ENCODE measurements at regions not wholly inside any gene's neighbourhood (a gene's known extent, or its start where the extent isn't known, plus 50 kb on each side); places are given as distances from the start of the nearest gene placed in this dataset.

DNA sequence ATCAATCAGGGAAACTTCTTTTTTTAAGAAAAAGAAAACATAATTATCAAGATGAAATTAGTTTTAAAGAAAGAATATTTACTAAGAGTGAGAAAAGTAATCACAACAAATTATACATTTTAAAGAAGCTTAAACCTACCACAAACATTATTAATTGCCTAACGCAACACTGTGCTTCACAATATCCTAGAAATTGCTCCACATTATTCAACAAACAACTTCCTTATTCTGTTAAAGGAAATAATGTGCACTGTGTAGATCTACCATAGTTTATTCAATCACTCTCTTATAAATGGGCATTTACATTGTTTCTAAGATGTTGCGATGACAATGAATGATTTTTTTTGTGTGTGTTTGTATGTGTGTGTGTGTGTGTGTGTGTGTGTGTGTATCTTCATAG lies 525.9 kb upstream of the KCNMB2 start:
- Histone ChIP-seq H3K27ac (ENCODE audit: low read depth, low read length) (no peak overlapping the region), H3K27me3 (ENCODE audit: control insufficient read depth in 1 of 2, insufficient read depth in 2 of 2, low read length in 2 of 2) (no peaks in the 10 kb centered on the region), H3K4me3 (ENCODE audit: low read depth in 1 of 2, low read length in 2 of 2) (no peak overlapping the region), H3K9ac (ENCODE audit: low read depth in 1 of 2, low read length in 2 of 2) (no peak overlapping the region), H3K36me3 (ENCODE audit: control insufficient read depth in 1 of 2, insufficient read depth in 2 of 2, low read length in 2 of 2) (no peaks in the 10 kb centered on the region), H3K4me1 (ENCODE audit: control insufficient read depth in 1 of 2, insufficient read depth in 2 of 2, low read length in 2 of 2) (no peaks in the 10 kb centered on the region), H3K9me3 (ENCODE audit: control insufficient read depth in 1 of 2, low read length in 2 of 2) (no peaks in the 10 kb centered on the region)

DNA sequence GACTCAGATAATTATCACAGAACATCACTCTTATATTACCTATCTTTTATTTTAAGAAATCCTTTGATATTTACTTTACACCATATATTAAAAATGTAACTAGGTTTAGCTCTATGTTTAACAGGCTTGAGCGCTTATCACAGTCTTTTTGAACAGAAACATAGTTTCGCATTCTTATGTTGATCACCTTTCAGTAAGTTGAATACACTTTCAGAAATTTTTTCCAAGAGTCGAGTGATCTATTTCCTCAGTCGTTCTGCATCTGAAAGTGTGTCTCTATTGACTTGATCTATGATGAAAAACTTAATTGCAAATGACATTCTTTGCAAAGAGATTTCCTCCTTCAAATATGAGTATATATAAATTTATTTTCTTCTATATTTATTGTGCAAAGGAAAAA lies 516.6 kb upstream of the KCNMB2 start:
- no peaks in the 10 kb centered on the region for H3K36me3 ChIP-seq (ENCODE audit: control insufficient read depth in 1 of 2, insufficient read depth in 2 of 2, low read length in 2 of 2)
- no peaks in the 10 kb centered on the region for H3K9me3 ChIP-seq (ENCODE audit: control insufficient read depth in 1 of 2, low read length in 2 of 2)
- H3K4me3 ChIP-seq (ENCODE audit: low read depth in 1 of 2, low read length in 2 of 2), result no peak overlapping the region
- H3K27me3 ChIP-seq (ENCODE audit: control insufficient read depth in 1 of 2, insufficient read depth in 2 of 2, low read length in 2 of 2), result no peaks in the 10 kb centered on the region
- H3K27ac ChIP-seq (ENCODE audit: low read depth, low read length), result no peak overlapping the region
- H3K4me1 ChIP-seq (ENCODE audit: control insufficient read depth in 1 of 2, insufficient read depth in 2 of 2, low read length in 2 of 2), result no peaks in the 10 kb centered on the region
- no peak overlapping the region for H3K9ac ChIP-seq (ENCODE audit: low read depth in 1 of 2, low read length in 2 of 2)

DNA sequence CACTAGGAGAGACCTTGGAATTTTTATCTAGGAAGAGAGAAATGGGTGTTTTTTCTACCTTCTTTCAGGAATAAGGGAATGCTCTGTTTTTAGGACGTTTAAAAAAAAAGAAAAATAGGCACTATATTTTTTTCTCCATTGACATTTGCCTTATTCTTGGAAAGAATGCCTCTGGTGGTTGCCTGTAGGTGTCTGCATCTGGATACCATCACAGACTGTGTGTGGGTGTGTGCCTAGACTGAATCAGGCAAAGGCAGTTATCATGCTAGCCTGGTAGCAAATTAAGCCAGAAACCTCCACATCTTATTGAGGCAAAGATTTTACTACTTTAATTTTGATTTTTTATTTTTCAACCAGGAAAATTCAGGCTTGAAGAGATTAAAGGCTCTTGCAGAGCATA lies 513.6 kb upstream of the KCNMB2 start:
- no peak overlapping the region for H3K9ac ChIP-seq (ENCODE audit: low read depth in 1 of 2, low read length in 2 of 2)

DNA sequence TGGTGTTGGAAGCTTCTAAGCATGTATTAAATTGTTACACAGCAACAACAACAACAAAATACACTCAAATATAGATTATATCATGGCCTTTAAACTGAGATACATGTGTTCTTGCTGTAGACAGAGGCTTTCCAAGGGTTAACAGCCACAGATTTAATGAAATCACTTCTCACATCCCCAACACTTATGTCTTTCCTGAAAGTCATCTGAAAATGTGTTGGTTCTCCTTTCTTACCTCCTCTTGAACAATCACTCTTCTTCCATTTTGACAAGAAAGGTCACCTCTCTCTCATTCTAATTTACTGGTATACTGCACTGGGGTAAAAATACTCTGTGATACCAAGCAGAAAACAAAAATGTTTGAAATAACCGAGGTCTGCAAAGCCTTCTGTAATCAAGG lies 507.3 kb upstream of the KCNMB2 start:
- no peaks in the 10 kb centered on the region for H3K9me3 ChIP-seq (ENCODE audit: control insufficient read depth in 1 of 2, low read length in 2 of 2)
- no peak overlapping the region for H3K27ac ChIP-seq (ENCODE audit: low read depth, low read length)
- no peak overlapping the region for H3K9ac ChIP-seq (ENCODE audit: low read depth in 1 of 2, low read length in 2 of 2)
- H3K27me3 ChIP-seq (ENCODE audit: control insufficient read depth in 1 of 2, insufficient read depth in 2 of 2, low read length in 2 of 2), result no peaks in the 10 kb centered on the region
- no peaks in the 10 kb centered on the region for H3K4me1 ChIP-seq (ENCODE audit: control insufficient read depth in 1 of 2, insufficient read depth in 2 of 2, low read length in 2 of 2)
- H3K4me3 ChIP-seq (ENCODE audit: low read depth in 1 of 2, low read length in 2 of 2), result no peak overlapping the region
- no peaks in the 10 kb centered on the region for H3K36me3 ChIP-seq (ENCODE audit: control insufficient read depth in 1 of 2, insufficient read depth in 2 of 2, low read length in 2 of 2)

More for the DNA sequence above, 513.6 kb upstream of the KCNMB2 start:
- Histone ChIP-seq H3K4me3 (ENCODE audit: low read depth in 1 of 2, low read length in 2 of 2) (no peak overlapping the region), H3K4me1 (ENCODE audit: control insufficient read depth in 1 of 2, insufficient read depth in 2 of 2, low read length in 2 of 2) (no peaks in the 10 kb centered on the region), H3K27ac (ENCODE audit: low read depth, low read length) (no peak overlapping the region), H3K36me3 (ENCODE audit: control insufficient read depth in 1 of 2, insufficient read depth in 2 of 2, low read length in 2 of 2) (no peaks in the 10 kb centered on the region), H3K9me3 (ENCODE audit: control insufficient read depth in 1 of 2, low read length in 2 of 2) (no peaks in the 10 kb centered on the region), H3K27me3 (ENCODE audit: control insufficient read depth in 1 of 2, insufficient read depth in 2 of 2, low read length in 2 of 2) (no peaks in the 10 kb centered on the region)

DNA sequence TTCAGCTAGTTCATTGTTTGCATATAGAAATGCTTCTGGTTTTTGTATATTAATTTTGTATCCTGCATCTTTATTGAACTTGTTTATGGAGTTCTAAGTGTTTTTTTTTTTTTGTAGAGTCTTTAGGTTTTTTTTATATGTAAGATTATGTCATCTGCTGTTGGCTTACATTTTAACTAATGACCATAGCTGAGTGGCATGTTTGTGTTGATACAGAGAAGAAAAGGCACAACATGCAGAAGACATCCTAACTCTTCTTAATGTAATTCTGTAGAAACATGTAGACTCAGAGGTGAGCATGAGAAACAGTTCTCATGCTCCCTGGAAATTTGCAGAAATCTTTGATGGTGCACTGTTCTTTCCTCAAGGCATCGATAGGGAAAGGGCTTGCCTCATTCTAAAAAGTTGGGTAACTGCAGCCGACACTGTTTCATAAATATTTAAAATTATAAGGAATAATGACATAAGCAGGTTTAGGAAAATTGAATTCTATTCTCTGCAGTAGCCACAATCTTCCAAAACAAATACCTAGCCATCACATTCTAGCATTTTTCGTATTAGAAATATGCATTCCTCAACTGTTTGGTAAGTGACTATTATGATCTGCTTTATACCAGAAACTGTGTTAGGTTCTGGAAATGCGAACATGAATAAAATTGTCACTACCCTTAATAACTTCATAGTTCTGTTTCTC lies 499.6 kb upstream of the KCNMB2 start:
- H3K36me3 ChIP-seq (ENCODE audit: control insufficient read depth in 1 of 2, insufficient read depth in 2 of 2, low read length in 2 of 2), result no peaks in the 10 kb centered on the region
- no peak overlapping the region for H3K27ac ChIP-seq (ENCODE audit: low read depth, low read length)
- H3K9me3 ChIP-seq (ENCODE audit: control insufficient read depth in 1 of 2, low read length in 2 of 2), result no peaks in the 10 kb centered on the region
- no peak overlapping the region for H3K9ac ChIP-seq (ENCODE audit: low read depth in 1 of 2, low read length in 2 of 2)
- no peaks in the 10 kb centered on the region for H3K27me3 ChIP-seq (ENCODE audit: control insufficient read depth in 1 of 2, insufficient read depth in 2 of 2, low read length in 2 of 2)
- H3K4me3 ChIP-seq (ENCODE audit: low read depth in 1 of 2, low read length in 2 of 2), result no peak overlapping the region
- H3K4me1 ChIP-seq (ENCODE audit: control insufficient read depth in 1 of 2, insufficient read depth in 2 of 2, low read length in 2 of 2), result no peaks in the 10 kb centered on the region

DNA sequence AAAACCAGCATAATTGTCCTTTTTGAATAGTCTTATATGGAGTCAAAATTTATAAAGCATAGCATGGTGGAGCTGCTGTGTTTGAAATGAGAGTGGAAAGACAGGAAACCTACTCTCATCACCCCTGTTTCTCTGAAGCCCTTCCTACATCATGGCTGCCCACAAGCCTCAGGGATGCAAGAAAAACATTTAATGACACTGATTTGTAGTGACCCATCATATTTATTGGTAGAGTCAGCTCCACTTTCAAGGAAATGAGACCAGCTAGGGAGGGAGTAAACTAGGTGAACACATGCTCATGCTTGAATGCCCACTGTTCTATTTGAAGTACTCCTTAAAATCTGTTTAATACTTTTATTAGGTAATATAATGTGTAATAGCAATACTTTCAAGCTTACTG lies 494.3 kb upstream of the KCNMB2 start:
- Histone ChIP-seq H3K9me3 (ENCODE audit: control insufficient read depth in 1 of 2, low read length in 2 of 2) (no peaks in the 10 kb centered on the region), H3K9ac (ENCODE audit: low read depth in 1 of 2, low read length in 2 of 2) (no peak overlapping the region), H3K4me1 (ENCODE audit: control insufficient read depth in 1 of 2, insufficient read depth in 2 of 2, low read length in 2 of 2) (no peaks in the 10 kb centered on the region), H3K27me3 (ENCODE audit: control insufficient read depth in 1 of 2, insufficient read depth in 2 of 2, low read length in 2 of 2) (no peaks in the 10 kb centered on the region), H3K27ac (ENCODE audit: low read depth, low read length) (no peak overlapping the region), H3K36me3 (ENCODE audit: control insufficient read depth in 1 of 2, insufficient read depth in 2 of 2, low read length in 2 of 2) (no peaks in the 10 kb centered on the region), H3K4me3 (ENCODE audit: low read depth in 1 of 2, low read length in 2 of 2) (no peak overlapping the region)

DNA sequence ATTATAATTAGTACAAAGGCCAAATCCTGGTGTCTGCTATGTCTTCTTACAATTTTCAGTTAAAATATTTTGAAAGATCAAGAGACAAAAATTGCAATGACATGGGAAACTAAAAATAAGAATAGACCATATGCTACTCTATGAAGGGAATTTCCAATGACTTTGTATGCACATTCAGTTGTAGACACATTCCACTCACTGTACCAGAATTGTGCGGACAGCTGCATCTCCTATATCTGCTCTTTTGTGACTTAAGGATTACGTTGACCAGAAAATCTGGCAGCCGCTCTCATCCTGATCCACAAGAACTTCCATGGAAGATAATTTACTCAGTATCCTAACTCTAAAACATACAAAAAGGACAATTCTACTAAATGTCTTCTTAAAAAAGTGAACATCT lies 493.9 kb upstream of the KCNMB2 start:
- Histone ChIP-seq H3K27me3 (ENCODE audit: control insufficient read depth in 1 of 2, insufficient read depth in 2 of 2, low read length in 2 of 2) (no peaks in the 10 kb centered on the region), H3K9me3 (ENCODE audit: control insufficient read depth in 1 of 2, low read length in 2 of 2) (no peaks in the 10 kb centered on the region), H3K4me1 (ENCODE audit: control insufficient read depth in 1 of 2, insufficient read depth in 2 of 2, low read length in 2 of 2) (no peaks in the 10 kb centered on the region), H3K9ac (ENCODE audit: low read depth in 1 of 2, low read length in 2 of 2) (no peak overlapping the region), H3K4me3 (ENCODE audit: low read depth in 1 of 2, low read length in 2 of 2) (no peak overlapping the region), H3K36me3 (ENCODE audit: control insufficient read depth in 1 of 2, insufficient read depth in 2 of 2, low read length in 2 of 2) (no peaks in the 10 kb centered on the region), H3K27ac (ENCODE audit: low read depth, low read length) (no peak overlapping the region)

DNA sequence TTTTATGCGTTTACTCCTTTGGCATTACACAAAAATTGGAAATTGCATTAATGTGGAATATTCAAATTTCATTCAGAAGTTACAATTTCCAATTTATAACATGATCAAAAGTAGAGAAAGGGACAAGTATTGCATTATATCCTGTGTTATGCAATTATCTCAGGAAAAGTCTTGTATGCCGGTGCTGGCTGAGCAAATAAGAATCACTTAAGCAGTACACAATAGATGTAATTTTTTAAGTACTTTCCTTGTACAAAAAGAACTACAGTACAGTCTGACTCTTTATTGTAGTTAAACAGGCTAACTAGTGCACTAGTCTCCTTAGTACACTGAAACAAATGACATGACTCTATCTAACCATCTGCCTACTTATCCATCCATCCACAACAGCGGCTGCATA lies 493.2 kb upstream of the KCNMB2 start:
- H3K36me3 ChIP-seq (ENCODE audit: control insufficient read depth in 1 of 2, insufficient read depth in 2 of 2, low read length in 2 of 2), result no peaks in the 10 kb centered on the region
- H3K27ac ChIP-seq (ENCODE audit: low read depth, low read length), result no peak overlapping the region
- no peaks in the 10 kb centered on the region for H3K27me3 ChIP-seq (ENCODE audit: control insufficient read depth in 1 of 2, insufficient read depth in 2 of 2, low read length in 2 of 2)
- H3K9me3 ChIP-seq (ENCODE audit: control insufficient read depth in 1 of 2, low read length in 2 of 2), result no peaks in the 10 kb centered on the region
- no peak overlapping the region for H3K9ac ChIP-seq (ENCODE audit: low read depth in 1 of 2, low read length in 2 of 2)
- no peaks in the 10 kb centered on the region for H3K4me1 ChIP-seq (ENCODE audit: control insufficient read depth in 1 of 2, insufficient read depth in 2 of 2, low read length in 2 of 2)
- no peak overlapping the region for H3K4me3 ChIP-seq (ENCODE audit: low read depth in 1 of 2, low read length in 2 of 2)

DNA sequence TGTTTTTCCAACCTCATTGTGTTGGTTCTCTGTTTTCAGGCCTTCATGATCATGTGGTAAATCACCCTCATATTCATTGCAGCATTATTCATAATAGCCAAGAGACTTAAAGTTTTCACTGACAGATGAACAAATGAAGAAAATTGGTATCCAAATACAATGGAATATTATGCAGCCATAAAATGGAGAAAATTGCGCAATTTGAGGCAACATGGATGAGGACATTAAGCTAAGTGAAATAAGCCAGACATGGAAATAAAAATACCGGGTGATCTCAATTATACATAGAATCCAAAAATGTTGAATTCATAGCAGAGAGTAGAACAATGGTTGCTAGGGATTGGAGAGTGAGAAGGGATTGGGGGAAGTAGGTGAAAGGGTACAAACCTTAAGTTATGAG lies 491.9 kb upstream of the KCNMB2 start:
- Histone ChIP-seq H3K27ac (ENCODE audit: low read depth, low read length) (no peak overlapping the region), H3K9me3 (ENCODE audit: control insufficient read depth in 1 of 2, low read length in 2 of 2) (no peaks in the 10 kb centered on the region), H3K9ac (ENCODE audit: low read depth in 1 of 2, low read length in 2 of 2) (no peak overlapping the region), H3K4me1 (ENCODE audit: control insufficient read depth in 1 of 2, insufficient read depth in 2 of 2, low read length in 2 of 2) (no peaks in the 10 kb centered on the region), H3K27me3 (ENCODE audit: control insufficient read depth in 1 of 2, insufficient read depth in 2 of 2, low read length in 2 of 2) (no peaks in the 10 kb centered on the region), H3K4me3 (ENCODE audit: low read depth in 1 of 2, low read length in 2 of 2) (no peak overlapping the region), H3K36me3 (ENCODE audit: control insufficient read depth in 1 of 2, insufficient read depth in 2 of 2, low read length in 2 of 2) (no peaks in the 10 kb centered on the region)

DNA sequence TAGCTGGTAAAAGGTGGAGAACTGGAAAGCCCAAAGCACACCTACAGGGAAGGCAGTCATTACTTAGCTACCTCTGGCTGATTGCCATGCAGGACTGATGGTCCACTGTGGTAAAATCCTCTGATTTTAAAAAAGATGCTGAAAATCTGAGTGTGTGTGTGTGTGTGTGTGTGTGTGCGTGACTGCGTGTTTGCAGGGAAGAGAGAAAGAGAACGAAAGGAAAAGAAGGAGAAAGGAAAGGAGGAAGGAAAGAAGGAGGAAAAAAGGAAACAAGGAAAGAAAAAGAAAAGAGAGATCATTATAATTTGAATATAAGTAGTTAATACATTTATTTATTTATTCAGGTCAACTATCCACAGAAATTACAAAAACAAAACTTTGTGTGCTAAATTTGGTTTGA lies 488.7 kb upstream of the KCNMB2 start:
- no peaks in the 10 kb centered on the region for H3K27me3 ChIP-seq (ENCODE audit: control insufficient read depth in 1 of 2, insufficient read depth in 2 of 2, low read length in 2 of 2)
- no peak overlapping the region for H3K27ac ChIP-seq (ENCODE audit: low read depth, low read length)
- H3K4me3 ChIP-seq (ENCODE audit: low read depth in 1 of 2, low read length in 2 of 2), result no peak overlapping the region
- no peaks in the 10 kb centered on the region for H3K36me3 ChIP-seq (ENCODE audit: control insufficient read depth in 1 of 2, insufficient read depth in 2 of 2, low read length in 2 of 2)
- no peaks in the 10 kb centered on the region for H3K9me3 ChIP-seq (ENCODE audit: control insufficient read depth in 1 of 2, low read length in 2 of 2)
- no peaks in the 10 kb centered on the region for H3K4me1 ChIP-seq (ENCODE audit: control insufficient read depth in 1 of 2, insufficient read depth in 2 of 2, low read length in 2 of 2)
- no peak overlapping the region for H3K9ac ChIP-seq (ENCODE audit: low read depth in 1 of 2, low read length in 2 of 2)

DNA sequence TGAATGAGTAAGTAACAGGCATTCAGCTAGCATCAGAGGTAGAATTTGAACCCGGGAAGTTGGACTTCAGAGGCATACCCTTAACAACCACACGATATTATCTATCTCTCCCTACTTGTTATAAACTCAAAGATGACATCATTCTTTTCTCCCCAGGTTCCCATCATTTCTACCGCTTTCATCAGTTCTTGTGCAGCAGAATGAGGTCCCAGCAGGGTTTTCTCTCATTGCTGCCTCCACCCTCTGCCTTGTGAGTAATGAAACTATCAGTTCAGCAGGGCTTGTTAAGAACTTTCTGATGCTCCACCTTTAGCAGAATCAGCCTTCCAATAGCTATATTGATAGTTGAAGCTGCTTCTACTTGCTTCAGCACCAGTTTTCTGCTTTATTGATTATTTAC lies 487.5 kb upstream of the KCNMB2 start:
- Histone ChIP-seq H3K27me3 (ENCODE audit: control insufficient read depth in 1 of 2, insufficient read depth in 2 of 2, low read length in 2 of 2) (no peaks in the 10 kb centered on the region), H3K27ac (ENCODE audit: low read depth, low read length) (no peak overlapping the region), H3K36me3 (ENCODE audit: control insufficient read depth in 1 of 2, insufficient read depth in 2 of 2, low read length in 2 of 2) (no peaks in the 10 kb centered on the region), H3K4me3 (ENCODE audit: low read depth in 1 of 2, low read length in 2 of 2) (no peak overlapping the region), H3K9me3 (ENCODE audit: control insufficient read depth in 1 of 2, low read length in 2 of 2) (no peaks in the 10 kb centered on the region), H3K4me1 (ENCODE audit: control insufficient read depth in 1 of 2, insufficient read depth in 2 of 2, low read length in 2 of 2) (no peaks in the 10 kb centered on the region), H3K9ac (ENCODE audit: low read depth in 1 of 2, low read length in 2 of 2) (no peak overlapping the region)

Data from duodenal mucosa (tissue), 2 donors.